ENCODE measurements at regions not wholly inside any gene's neighbourhood (a gene's known extent, or its start where the extent isn't known, plus 50 kb on each side); places are given as distances from the start of the nearest gene placed in this dataset.

- TF ChIP-seq CTCF (conservative IDR thresholded peaks at IDR 0.05; ENCODE audit: low read depth, low read length) (no peak), MXI1 (IDR thresholded peaks at IDR 0.05; ENCODE audit: borderline replicate concordance, low read depth, low read length) (no peak), BHLHE40 (IDR thresholded peaks at IDR 0.05; ENCODE audit: low read depth, low read length) (no peak), MAFK (IDR thresholded peaks at IDR 0.05; ENCODE audit: low read depth, low read length) (no peak), POLR2A (IDR thresholded peaks at IDR 0.05; ENCODE audit: low read depth, low read length) (no peak), CEBPB (IDR thresholded peaks at IDR 0.05; ENCODE audit: low read depth, low read length) (no peak), SMC3 (IDR thresholded peaks at IDR 0.05; ENCODE audit: low read depth, low read length) (no peak), RCOR1 (IDR thresholded peaks at IDR 0.05; ENCODE audit: insufficient replicate concordance, low read length) (no peak)
- TF ChIP-seq, protein P1, sequence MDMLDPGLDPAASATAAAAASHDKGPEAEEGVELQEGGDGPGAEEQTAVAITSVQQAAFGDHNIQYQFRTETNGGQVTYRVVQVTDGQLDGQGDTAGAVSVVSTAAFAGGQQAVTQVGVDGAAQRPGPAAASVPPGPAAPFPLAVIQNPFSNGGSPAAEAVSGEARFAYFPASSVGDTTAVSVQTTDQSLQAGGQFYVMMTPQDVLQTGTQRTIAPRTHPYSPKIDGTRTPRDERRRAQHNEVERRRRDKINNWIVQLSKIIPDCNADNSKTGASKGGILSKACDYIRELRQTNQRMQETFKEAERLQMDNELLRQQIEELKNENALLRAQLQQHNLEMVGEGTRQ (IDR thresholded peaks at IDR 0.05; ENCODE audit: low read depth, low read length) = no peak
Observed at GRCh38 chr13:66208589-66208988, 1021.5 kb downstream of the PCDH9 start.
